Tibial nerve (tissue), 4 donors: ENCODE measurements at regions not wholly inside any gene's neighbourhood (a gene's known extent, or its start where the extent isn't known, plus 50 kb on each side); places are given as distances from the start of the nearest gene placed in this dataset.

ENCODE experiments used
- DNase-seq, 2 donors: peaks; one replicate each; pipeline ENCODE4 v3.0.0-alpha.2; 2019; ENCODE audit warnings: low spot score in 2 of 2
- H3K27ac ChIP-seq, 4 donors: fragments of 200-600 bp; sonication (generic) in 3 of 4; one replicate each; pipeline ENCODE4 v1.5.1; 2017 to 2019; ENCODE audit warnings: mild to moderate bottlenecking in 1 of 4
- H3K27me3 ChIP-seq, 2 donors: fragments of 200-600 bp; sonication (generic) in 1 of 2; one replicate each; pipeline versions ENCODE4 v1.5.1 to v1.6.0; 2017 to 2019
- H3K36me3 ChIP-seq, 3 donors: fragments of 200-600 bp; sonication (generic); one replicate each; pipeline ENCODE4 v1.5.1; 2018 to 2019
- H3K4me1 ChIP-seq, 4 donors: fragments of 200-600 bp; sonication (generic) in 3 of 4; one replicate each; pipeline ENCODE4 v1.5.1; 2017 to 2019
- H3K4me3 ChIP-seq, 4 donors: fragments of 200-600 bp; sonication (generic) in 3 of 4; one replicate each; pipeline ENCODE4 v1.5.1; 2017 to 2019; ENCODE audit warnings: mild to moderate bottlenecking in 1 of 4, moderate library complexity in 1 of 4
- H3K9me3 ChIP-seq, 4 donors: fragments of 200-600 bp; sonication (generic) in 3 of 4; one replicate each; pipeline ENCODE4 v1.5.1; 2017 to 2019
- CTCF ChIP-seq, 5 experiments: fragments of 200-600 bp in 3 of 5; fragments of 450-650 bp in 2 of 5; sonication (generic) in 3 of 5; IDR thresholded peaks; one replicate each; pipeline ENCODE4 v1.5.1; 2016 to 2019; ENCODE audit warnings: antibody characterized with exemption in 5 of 5, mild to moderate bottlenecking in 3 of 5, moderate library complexity in 2 of 5
- EP300 ChIP-seq, 2 donors: sonication (generic); formaldehyde crosslinking; IDR thresholded peaks; one replicate each; pipeline ENCODE4 v1.6.1; 2017; ENCODE audit warnings: antibody characterized with exemption in 2 of 2, mild to moderate bottlenecking in 1 of 2
- POLR2A ChIP-seq, 2 donors: fragments of 450-650 bp; IDR thresholded peaks; one replicate each; pipeline ENCODE4 v1.6.1; 2017; ENCODE audit warnings: antibody characterized with exemption in 2 of 2, mild to moderate bottlenecking in 2 of 2, moderate library complexity in 2 of 2
- WGBS, 2 donors: methylation state at CpG; one replicate each; pipeline ENCODE4 v1.1.5; 2018; 5-methylcytosine and 5-hydroxymethylcytosine counted together

- H3K36me3 ChIP-seq: no peaks in the 10 kb centered on the region
- 47 to 54% methylated on average over 14 of the region's 14 CpGs for WGBS, 2 donors
- H3K9me3 ChIP-seq: no peaks in the 10 kb centered on the region
- no peaks in the 10 kb centered on the region for H3K27me3 ChIP-seq
- H3K4me1 ChIP-seq: no peaks in the 10 kb centered on the region
- TF ChIP-seq POLR2A (IDR thresholded peaks at IDR 0.05) (no peak), EP300 (IDR thresholded peaks at IDR 0.05) (no peak), CTCF (IDR thresholded peaks at IDR 0.05) (no peak)
- no peak for DNase-seq
- no peak overlapping the region for H3K27ac ChIP-seq
- no peak overlapping the region for H3K4me3 ChIP-seq
Observed at GRCh38 chr11:119907878-119908572, 179.0 kb upstream of the NECTIN1 start.

GRCh38 chr11:119907122-119907851 is 178.3 kb upstream of the NECTIN1 start:
- peak overlapping the region in 1 of 4 donors; percentile 20 for H3K27ac ChIP-seq
- no peak for DNase-seq
- no peak overlapping the region for H3K4me3 ChIP-seq
- H3K9me3 ChIP-seq: no peaks in the 10 kb centered on the region
- no peaks in the 10 kb centered on the region for H3K4me1 ChIP-seq
- no peak for TF ChIP-seq CTCF (IDR thresholded peaks at IDR 0.05)
- TF ChIP-seq POLR2A (IDR thresholded peaks at IDR 0.05): no peak
- no peak for TF ChIP-seq EP300 (IDR thresholded peaks at IDR 0.05)
- WGBS, 2 donors: 75 to 88% methylated on average over 10 of the region's 10 CpGs
- H3K36me3 ChIP-seq: no peaks in the 10 kb centered on the region
- no peaks in the 10 kb centered on the region for H3K27me3 ChIP-seq

- 79 to 91% methylated on average over 8 of the region's 8 CpGs for WGBS, 2 donors
- DNase-seq: no peak
- peak overlapping the region in 1 of 4 donors; percentile 20 for H3K27ac ChIP-seq
- H3K9me3 ChIP-seq: no peaks in the 10 kb centered on the region
- TF ChIP-seq EP300 (IDR thresholded peaks at IDR 0.05) (no peak), CTCF (IDR thresholded peaks at IDR 0.05) (no peak), POLR2A (IDR thresholded peaks at IDR 0.05) (no peak)
- H3K4me3 ChIP-seq: no peak overlapping the region
- no peaks in the 10 kb centered on the region for H3K36me3 ChIP-seq
- no peaks in the 10 kb centered on the region for H3K27me3 ChIP-seq
- H3K4me1 ChIP-seq: no peaks in the 10 kb centered on the region
Observed at GRCh38 chr11:119906376-119906775, 177.4 kb upstream of the NECTIN1 start.

GRCh38 chr11:119905162-119905561 is 176.2 kb upstream of the NECTIN1 start:
- no peaks in the 10 kb centered on the region for H3K9me3 ChIP-seq
- H3K27me3 ChIP-seq: no peaks in the 10 kb centered on the region
- TF ChIP-seq POLR2A (IDR thresholded peaks at IDR 0.05) (no peak), CTCF (IDR thresholded peaks at IDR 0.05) (no peak), EP300 (IDR thresholded peaks at IDR 0.05) (no peak)
- H3K4me3 ChIP-seq: no peak overlapping the region
- DNase-seq: no peak
- H3K36me3 ChIP-seq: no peaks in the 10 kb centered on the region
- no peak overlapping the region for H3K27ac ChIP-seq
- no peaks in the 10 kb centered on the region for H3K4me1 ChIP-seq
- 71 to 76% methylated on average over 4 of the region's 4 CpGs for WGBS, 2 donors

GRCh38 chr11:119904531-119905035 is 175.6 kb upstream of the NECTIN1 start:
- no peaks in the 10 kb centered on the region for H3K4me1 ChIP-seq
- H3K9me3 ChIP-seq: no peaks in the 10 kb centered on the region
- no peak for DNase-seq
- no peak overlapping the region for H3K4me3 ChIP-seq
- no peak overlapping the region for H3K27ac ChIP-seq
- H3K36me3 ChIP-seq: no peaks in the 10 kb centered on the region
- TF ChIP-seq CTCF (IDR thresholded peaks at IDR 0.05) (no peak), EP300 (IDR thresholded peaks at IDR 0.05) (no peak), POLR2A (IDR thresholded peaks at IDR 0.05) (no peak)
- H3K27me3 ChIP-seq: no peaks in the 10 kb centered on the region
- WGBS, 2 donors: 85 to 92% methylated on average over 4 of the region's 4 CpGs
